ENCODE measurements at regions not wholly inside any gene's neighbourhood (a gene's known extent, or its start where the extent isn't known, plus 50 kb on each side); places are given as distances from the start of the nearest gene placed in this dataset.

GRCh38 chr5:173742432-173742816, 126.0 kb upstream of the BOD1 start:
- peaks cover 11% of the 10 kb centered on the region for H3K4me1 ChIP-seq (ENCODE audit: control insufficient read depth, insufficient read depth, low read length)
- H3K4me3 ChIP-seq (ENCODE audit: low read length), result no peak overlapping the region
- no peak overlapping the region for H3K27ac ChIP-seq (ENCODE audit: low read length)
- H3K9me3 ChIP-seq (ENCODE audit: control insufficient read depth, insufficient read depth, low read length), result no peaks in the 10 kb centered on the region
- Mint-ChIP-seq H3K36me3 (no peaks in the 10 kb centered on the region), H3K27ac (no peak overlapping the region), H3K4me3 (no peak overlapping the region), H3K9me3 (no peaks in the 10 kb centered on the region), H3K27me3 (ENCODE audit: low read depth in 2 of 2) (no peaks in the 10 kb centered on the region), H3K4me1 (no peaks in the 10 kb centered on the region)
- H3K27me3 ChIP-seq (ENCODE audit: control insufficient read depth, insufficient read depth, low read length), result no peaks in the 10 kb centered on the region
- no peaks in the 10 kb centered on the region for H3K36me3 ChIP-seq (ENCODE audit: control insufficient read depth, insufficient read depth, low read length)
- no peak for DNase-seq
- no peak for ATAC-seq
- TF ChIP-seq CTCF (IDR thresholded peaks at IDR 0.05), result no peak
- 30% methylated on average over 1 of the region's 3 CpGs for WGBS (ENCODE audit: insufficient coverage)
- intact Hi-C loops (cut with micrococcal nuclease), result no loop called here

- Histone ChIP-seq H3K27me3 (ENCODE audit: control insufficient read depth, insufficient read depth, low read length) (no peaks in the 10 kb centered on the region), H3K9me3 (ENCODE audit: control insufficient read depth, insufficient read depth, low read length) (no peaks in the 10 kb centered on the region), H3K4me3 (ENCODE audit: low read length) (no peak overlapping the region), H3K27ac (ENCODE audit: low read length) (no peak overlapping the region), H3K4me1 (ENCODE audit: control insufficient read depth, insufficient read depth, low read length) (peaks cover 11% of the 10 kb centered on the region), H3K36me3 (ENCODE audit: control insufficient read depth, insufficient read depth, low read length) (no peaks in the 10 kb centered on the region)
- 86% methylated on average over 9 of the region's 9 CpGs for WGBS (ENCODE audit: insufficient coverage)
- intact Hi-C loops (cut with micrococcal nuclease), result no loop called here
- ATAC-seq (no peak), DNase-seq (no peak)
- Mint-ChIP-seq H3K27me3 (ENCODE audit: low read depth in 2 of 2) (no peaks in the 10 kb centered on the region), H3K4me1 (no peaks in the 10 kb centered on the region), H3K9me3 (no peaks in the 10 kb centered on the region), H3K27ac (no peak overlapping the region), H3K36me3 (no peaks in the 10 kb centered on the region), H3K4me3 (no peak overlapping the region)
- TF ChIP-seq CTCF (IDR thresholded peaks at IDR 0.05), result no peak
Observed at GRCh38 chr5:173743641-173744343, 127.3 kb upstream of the BOD1 start.

- Mint-ChIP-seq H3K4me3 (no peak overlapping the region), H3K27me3 (ENCODE audit: low read depth in 2 of 2) (no peaks in the 10 kb centered on the region), H3K9me3 (no peaks in the 10 kb centered on the region), H3K4me1 (no peaks in the 10 kb centered on the region), H3K27ac (no peak overlapping the region), H3K36me3 (no peaks in the 10 kb centered on the region)
- TF ChIP-seq CTCF (IDR thresholded peaks at IDR 0.05), result no peak
- Histone ChIP-seq H3K4me3 (ENCODE audit: low read length) (no peak overlapping the region), H3K4me1 (ENCODE audit: control insufficient read depth, insufficient read depth, low read length) (peaks cover 11% of the 10 kb centered on the region), H3K27me3 (ENCODE audit: control insufficient read depth, insufficient read depth, low read length) (no peaks in the 10 kb centered on the region), H3K36me3 (ENCODE audit: control insufficient read depth, insufficient read depth, low read length) (no peaks in the 10 kb centered on the region), H3K9me3 (ENCODE audit: control insufficient read depth, insufficient read depth, low read length) (no peaks in the 10 kb centered on the region), H3K27ac (ENCODE audit: low read length) (no peak overlapping the region)
- no peak for DNase-seq
- intact Hi-C loops (cut with micrococcal nuclease), result no loop called here
- 95% methylated on average over 8 of the region's 8 CpGs for WGBS (ENCODE audit: insufficient coverage)
- ATAC-seq, result no peak
Observed at GRCh38 chr5:173744551-173744950, 128.1 kb upstream of the BOD1 start.

- no peaks in the 10 kb centered on the region for H3K4me1 Mint-ChIP-seq
- 30% methylated on average over 4 of the region's 4 CpGs for WGBS (ENCODE audit: insufficient coverage)
- no peak overlapping the region for H3K4me3 Mint-ChIP-seq
- H3K27ac ChIP-seq (ENCODE audit: low read length), result no peak overlapping the region
- no peaks in the 10 kb centered on the region for H3K9me3 Mint-ChIP-seq
- H3K27me3 Mint-ChIP-seq (ENCODE audit: low read depth in 2 of 2), result no peaks in the 10 kb centered on the region
- H3K27me3 ChIP-seq (ENCODE audit: control insufficient read depth, insufficient read depth, low read length), result no peaks in the 10 kb centered on the region
- no peak for TF ChIP-seq CTCF (IDR thresholded peaks at IDR 0.05)
- intact Hi-C loops (cut with micrococcal nuclease), result no loop called here
- H3K36me3 Mint-ChIP-seq, result no peaks in the 10 kb centered on the region
- ATAC-seq (no peak), DNase-seq (no peak)
- H3K4me3 ChIP-seq (ENCODE audit: low read length), result no peak overlapping the region
- H3K9me3 ChIP-seq (ENCODE audit: control insufficient read depth, insufficient read depth, low read length), result no peaks in the 10 kb centered on the region
- no peak overlapping the region for H3K27ac Mint-ChIP-seq
- peaks cover 11% of the 10 kb centered on the region for H3K4me1 ChIP-seq (ENCODE audit: control insufficient read depth, insufficient read depth, low read length)
- H3K36me3 ChIP-seq (ENCODE audit: control insufficient read depth, insufficient read depth, low read length), result no peaks in the 10 kb centered on the region
Observed at GRCh38 chr5:173745123-173745522, 128.7 kb upstream of the BOD1 start.
